HG03066 (cell line): ENCODE measurements at regions not wholly inside any gene's neighbourhood (a gene's known extent, or its start where the extent isn't known, plus 50 kb on each side); places are given as distances from the start of the nearest gene placed in this dataset.
"Not testable (repeated sequence)": the region's sequence is repeated elsewhere in the genome, so short reads cannot be mapped to it uniquely, and the experiment has no call there.

Experiments used
- ATAC-seq: cut with Tn5 transposase; IDR thresholded peaks from one replicate; pipeline ENCODE4 v1.9.1; 2021; ENCODE audit warnings: low read depth; ENCODE audit not compliant: unreplicated experiment

- ATAC-seq: no peak
Observed at GRCh38 chr6:85111481-85112011, 338.3 kb upstream of the NT5E start.

- ATAC-seq: no peak
Observed at GRCh38 chr6:85110943-85111342, 338.9 kb upstream of the NT5E start.

- ATAC-seq: no peak
Observed at GRCh38 chr6:85107701-85108100, 342.2 kb upstream of the NT5E start.

GRCh38 chr6:85096976-85097375, 332.6 kb upstream of the TBX18 start:
- no peak for ATAC-seq

- no peak for ATAC-seq
Observed at GRCh38 chr6:85092226-85092625, 327.8 kb upstream of the TBX18 start.

- no peak for ATAC-seq
Observed at GRCh38 chr6:85089255-85089654, 324.9 kb upstream of the TBX18 start.

GRCh38 chr6:85085875-85086274, 321.5 kb upstream of the TBX18 start:
- ATAC-seq: no peak

- no peak for ATAC-seq
Observed at GRCh38 chr6:85081102-85081501, 316.7 kb upstream of the TBX18 start.

- ATAC-seq: no peak
Observed at GRCh38 chr6:85079761-85080160, 315.4 kb upstream of the TBX18 start.

- ATAC-seq: no peak
Observed at GRCh38 chr6:85078058-85078457, 313.7 kb upstream of the TBX18 start.

GRCh38 chr6:85077098-85077497, 312.7 kb upstream of the TBX18 start:
- ATAC-seq: no peak

- not testable (repeated sequence) for ATAC-seq
Observed at GRCh38 chr6:85071845-85072244, 307.4 kb upstream of the TBX18 start.

- ATAC-seq: no peak
Observed at GRCh38 chr6:85069577-85069976, 305.2 kb upstream of the TBX18 start.

- no peak for ATAC-seq
Observed at GRCh38 chr6:85068221-85068620, 303.8 kb upstream of the TBX18 start.

GRCh38 chr6:85066266-85066665, 301.9 kb upstream of the TBX18 start:
- no peak for ATAC-seq

- ATAC-seq: no peak
Observed at GRCh38 chr6:85065831-85066230, 301.4 kb upstream of the TBX18 start.

- ATAC-seq: no peak
Observed at GRCh38 chr6:85063611-85064010, 299.2 kb upstream of the TBX18 start.

GRCh38 chr6:85062884-85063283, 298.5 kb upstream of the TBX18 start:
- no peak for ATAC-seq

- ATAC-seq: no peak
Observed at GRCh38 chr6:85058806-85059205, 294.4 kb upstream of the TBX18 start.

- ATAC-seq: no peak
Observed at GRCh38 chr6:85050149-85050548, 285.8 kb upstream of the TBX18 start.

GRCh38 chr6:85049282-85049681, 284.9 kb upstream of the TBX18 start:
- no peak for ATAC-seq

- no peak for ATAC-seq
Observed at GRCh38 chr6:85047818-85048217, 283.4 kb upstream of the TBX18 start.

- not testable (repeated sequence) for ATAC-seq
Observed at GRCh38 chr6:85045767-85046166, 281.4 kb upstream of the TBX18 start.
